Renal cortical epithelial cell (primary cell): ENCODE measurements at regions not wholly inside any gene's neighbourhood (a gene's known extent, or its start where the extent isn't known, plus 50 kb on each side); places are given as distances from the start of the nearest gene placed in this dataset.
A peak's percentile ranks its signal among the peaks of the same experiment; 100 is the strongest.
"Not testable (repeated sequence)": the region's sequence is repeated elsewhere in the genome, so short reads cannot be mapped to it uniquely, and the experiment has no call there.

Experiments
- DNase-seq: peaks from one replicate; pipeline ENCODE4 v3.0.0-alpha.2; 2011; ENCODE audit warnings: low read depth

DNA sequence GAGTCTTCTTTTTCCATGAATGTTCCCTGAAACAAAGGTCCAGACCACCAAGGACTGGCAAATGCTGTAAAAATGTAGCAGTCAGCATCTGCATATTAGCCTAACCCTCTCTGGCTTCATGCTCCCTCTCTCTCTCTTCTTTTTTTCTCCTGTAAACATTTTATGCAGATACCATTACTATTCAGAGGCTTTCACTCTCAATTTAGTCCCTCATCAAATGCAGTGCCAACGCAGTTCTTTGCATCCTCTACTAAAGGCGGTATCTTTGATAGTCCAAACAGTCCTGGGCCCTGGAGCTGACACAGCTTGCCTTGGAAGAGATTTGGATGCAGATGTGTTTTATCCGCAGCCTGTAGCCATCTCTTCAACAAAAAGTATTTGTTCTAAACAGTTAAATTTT, 167.1 kb upstream of the MMS22L start:
- DNase-seq = no peak

- no peak for DNase-seq
These were observed 173.1 kb upstream of the MMS22L start for GRCh38 chr6:97456070-97456469.

DNA sequence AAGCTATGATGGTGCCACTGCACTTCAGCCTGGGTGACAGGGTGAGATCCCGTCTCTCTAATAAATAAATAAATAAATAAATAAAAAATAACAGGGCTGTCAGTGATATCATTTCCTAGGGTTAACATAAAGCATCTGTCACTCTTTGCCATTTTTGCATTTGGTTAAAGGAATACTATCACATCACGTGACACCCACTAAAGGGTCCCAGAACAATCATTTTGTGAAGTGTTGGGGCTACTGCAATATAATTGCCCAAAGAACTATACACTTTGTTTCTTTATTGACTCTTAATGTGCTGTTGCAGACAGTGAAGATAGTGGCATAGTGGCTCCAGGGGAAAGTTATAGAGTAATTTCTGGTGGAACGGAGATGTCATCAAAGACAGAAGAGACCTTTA, 176.5 kb upstream of the MMS22L start:
- no peak for DNase-seq

- no peak for DNase-seq
These were observed 177.0 kb upstream of the MMS22L start for GRCh38 chr6:97459986-97460385.

GRCh38 chr6:97460394-97461080, 177.5 kb upstream of the MMS22L start:
- DNase-seq = no peak

GRCh38 chr6:97461218-97461617, 178.2 kb upstream of the MMS22L start:
- DNase-seq = no peak

DNA sequence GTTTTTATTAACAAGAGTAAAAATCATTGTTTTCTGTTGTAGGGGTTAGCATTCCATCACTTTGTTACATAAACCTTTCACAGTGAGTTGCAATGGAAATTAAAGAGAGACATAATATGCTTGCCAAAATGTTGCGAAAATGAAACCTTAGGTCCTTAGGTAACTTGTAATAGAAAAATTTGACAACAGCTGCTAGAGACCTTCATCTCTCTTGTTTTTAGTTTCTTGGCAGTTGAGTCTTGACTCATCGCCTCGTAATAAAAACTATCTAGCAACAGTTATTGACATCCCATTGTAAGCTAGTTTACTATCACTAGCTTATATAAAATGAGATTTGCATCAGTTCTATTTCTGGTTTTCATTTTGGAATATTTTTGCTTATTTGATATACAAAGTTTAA, 179.0 kb upstream of the MMS22L start:
- DNase-seq = no peak

GRCh38 chr6:97462938-97463598, 180.1 kb upstream of the MMS22L start:
- DNase-seq = no peak

GRCh38 chr6:97465877-97466561, 183.0 kb upstream of the MMS22L start:
- peak; percentile 1 for DNase-seq

- DNase-seq = no peak
These were observed 186.0 kb upstream of the MMS22L start for GRCh38 chr6:97468981-97469380.

GRCh38 chr6:97469451-97469850, 186.4 kb upstream of the MMS22L start:
- DNase-seq = no peak

DNA sequence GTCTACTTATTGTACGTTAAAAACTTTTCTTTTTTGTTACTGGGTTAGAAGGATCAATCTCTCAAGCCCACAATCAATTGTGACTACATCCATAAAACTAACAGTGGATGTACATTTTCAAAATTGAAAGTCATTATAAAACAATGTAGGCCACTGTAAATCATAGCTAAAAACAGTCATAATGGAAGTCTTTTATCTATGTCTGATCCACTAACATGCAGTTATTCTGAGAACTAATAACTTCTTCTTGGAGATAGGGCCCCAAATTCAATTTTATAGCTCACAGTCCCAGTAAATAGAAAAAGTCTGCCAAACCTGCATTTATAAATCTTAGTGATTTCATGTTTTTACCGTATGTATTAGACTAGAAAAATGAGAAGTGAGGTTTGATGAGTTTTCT, 187.3 kb upstream of the MMS22L start:
- DNase-seq = no peak

- DNase-seq = no peak
These were observed 191.0 kb upstream of the MMS22L start for GRCh38 chr6:97473979-97474378.

DNA sequence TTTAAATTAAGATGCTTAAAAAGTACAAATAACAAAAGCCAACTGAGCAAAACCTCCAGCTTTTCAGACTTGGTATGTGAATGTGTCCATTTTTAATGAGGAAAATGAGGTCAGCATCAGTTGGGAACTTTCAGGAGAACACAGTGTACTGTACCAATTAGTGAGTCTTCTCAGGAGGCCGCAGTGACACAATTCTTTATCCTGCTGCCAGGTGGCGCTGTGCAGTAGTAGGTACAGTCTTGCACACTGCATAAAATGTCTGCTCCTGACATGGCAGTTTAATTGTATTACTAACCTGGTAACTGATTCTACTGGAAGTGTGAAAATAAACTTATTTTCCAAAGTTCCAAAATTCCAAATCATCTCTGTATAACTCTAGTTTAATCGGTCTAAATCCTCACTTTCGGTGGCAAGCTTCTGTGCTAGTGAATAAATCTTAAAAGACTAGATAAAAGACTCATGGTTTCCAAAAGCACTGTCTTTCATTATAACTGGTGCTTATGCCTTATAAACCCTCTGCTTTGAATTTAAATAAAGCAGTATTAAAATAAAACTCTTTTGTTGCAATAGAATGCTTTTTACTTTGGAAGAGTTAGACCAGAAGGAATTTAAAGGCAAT, 214.8 kb upstream of the MMS22L start:
- DNase-seq = peak; percentile 62

DNA sequence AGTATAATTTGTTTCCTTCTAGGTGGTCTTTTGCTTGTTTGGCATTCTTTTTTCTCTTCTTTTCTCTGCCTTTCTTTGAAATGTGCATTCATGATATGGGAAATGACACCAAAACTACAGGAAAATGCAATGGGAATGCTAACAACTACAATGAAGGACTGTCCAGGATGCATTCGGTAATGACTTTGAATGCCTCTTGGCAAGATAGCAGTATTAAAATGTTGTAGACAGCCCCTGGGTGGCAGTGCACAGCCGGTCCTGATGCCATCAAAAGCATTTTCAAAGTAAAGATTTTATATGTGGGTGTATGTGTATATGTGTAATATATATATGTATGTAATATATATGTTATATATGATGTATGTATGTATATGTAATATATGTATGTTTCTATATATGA, 218.8 kb upstream of the MMS22L start:
- DNase-seq = no peak

DNA sequence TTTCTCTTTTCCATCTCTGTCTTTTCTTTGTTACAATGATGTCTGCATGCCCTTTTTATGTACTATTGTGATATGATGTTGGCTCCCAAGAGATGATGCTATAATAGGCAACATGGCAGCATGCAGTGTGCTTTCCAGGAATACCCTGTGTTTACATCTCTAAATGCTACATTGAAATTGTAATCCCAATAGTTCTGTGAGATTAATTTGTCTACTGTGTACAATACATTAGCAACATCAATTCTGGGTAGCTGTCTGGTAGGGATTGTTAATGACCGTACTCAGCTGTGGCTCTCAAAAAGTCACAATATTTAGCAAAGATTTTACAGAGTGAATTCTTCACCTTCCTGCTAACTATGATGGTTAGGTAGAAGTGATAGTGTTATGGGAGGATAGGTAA, 225.6 kb upstream of the MMS22L start:
- no peak for DNase-seq

DNA sequence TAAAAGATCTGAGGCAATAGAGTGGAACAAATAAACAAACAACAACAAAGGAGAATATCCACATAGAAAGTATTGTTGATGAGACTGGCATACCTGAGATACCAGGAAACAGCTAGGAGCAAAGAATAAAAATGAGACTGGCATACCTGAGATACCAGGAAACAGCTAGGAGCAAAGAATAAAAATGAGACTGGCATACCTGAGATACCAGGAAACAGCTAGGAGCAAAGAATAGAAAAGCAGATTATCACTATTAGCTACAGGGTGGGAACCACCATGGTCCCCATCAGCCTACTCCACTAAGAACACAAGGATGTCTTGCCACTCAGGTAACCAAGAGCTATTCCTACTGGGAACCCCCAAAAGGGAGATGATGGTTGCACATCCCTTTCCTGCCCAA, 230.2 kb upstream of the MMS22L start:
- DNase-seq = not testable (repeated sequence)

GRCh38 chr6:97524811-97525210, 241.8 kb upstream of the MMS22L start:
- DNase-seq = peak; percentile 2

DNA sequence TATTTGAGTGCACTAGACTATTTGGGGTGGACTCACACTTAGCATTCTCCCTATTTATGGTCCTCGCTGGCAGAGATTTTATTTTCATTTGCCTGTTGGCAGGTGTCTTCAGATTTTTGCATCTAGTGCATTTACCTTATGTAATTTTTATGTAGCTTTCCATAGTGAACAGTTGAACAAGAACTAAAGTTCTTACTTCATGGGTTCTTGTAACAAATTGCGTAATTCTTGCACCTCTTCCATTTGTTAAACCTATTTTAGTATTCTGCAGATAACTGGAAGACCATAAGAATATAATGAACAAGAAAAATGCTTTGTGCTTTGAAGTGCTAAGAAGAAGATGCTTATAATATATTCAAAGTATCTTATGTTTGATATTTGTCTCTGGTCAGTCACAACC, 252.8 kb upstream of the MMS22L start:
- DNase-seq = no peak

- DNase-seq = no peak
These were observed 265.3 kb upstream of the MMS22L start for GRCh38 chr6:97548354-97548753.

DNA sequence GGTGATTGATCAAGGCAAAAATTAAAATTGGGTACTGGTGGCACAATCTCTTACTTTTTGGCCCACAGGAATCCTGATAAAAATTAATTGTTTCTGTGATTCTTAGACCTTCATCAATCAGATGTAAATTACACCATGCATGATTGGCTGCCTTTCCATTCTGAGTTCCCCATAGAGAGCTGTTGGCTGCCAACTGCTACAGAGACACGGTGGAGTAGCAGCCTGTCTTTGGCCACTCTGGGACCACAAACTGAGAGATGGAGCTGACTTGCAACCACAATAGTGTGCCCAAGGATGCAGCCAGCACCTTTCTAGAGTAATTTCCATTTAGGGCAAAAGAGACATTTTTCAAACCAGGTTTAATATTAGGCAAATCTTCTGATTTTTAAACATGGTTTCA, 274.3 kb upstream of the MMS22L start:
- no peak for DNase-seq

- no peak for DNase-seq
These were observed 280.5 kb upstream of the MMS22L start for GRCh38 chr6:97563529-97563928.

DNA sequence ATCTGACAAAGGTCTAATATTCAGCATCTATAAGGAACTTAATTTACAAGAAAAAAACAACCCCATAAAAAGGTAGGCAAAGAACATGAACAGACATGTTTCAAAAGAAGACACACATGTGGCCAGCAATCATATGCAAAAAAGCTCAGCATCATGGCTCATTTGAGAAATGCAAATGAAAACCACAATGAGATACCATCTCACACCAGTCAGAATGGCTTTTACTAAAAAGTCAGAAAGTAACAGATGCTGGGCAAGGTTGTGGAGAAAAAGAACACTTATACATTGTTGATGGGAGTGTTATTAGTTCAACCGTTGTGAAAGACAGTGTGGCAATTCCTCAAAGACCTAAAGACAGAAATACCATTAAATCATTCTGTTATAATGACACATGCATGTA, 289.9 kb upstream of the MMS22L start:
- DNase-seq = no peak
